HG02623 (cell line): ENCODE measurements at regions not wholly inside any gene's neighbourhood (a gene's known extent, or its start where the extent isn't known, plus 50 kb on each side); places are given as distances from the start of the nearest gene placed in this dataset.

ENCODE experiments used
- ATAC-seq: cut with Tn5 transposase; IDR thresholded peaks from one replicate; pipeline ENCODE4 v1.9.1; 2021; ENCODE audit warnings: moderate library complexity; ENCODE audit not compliant: unreplicated experiment

DNA sequence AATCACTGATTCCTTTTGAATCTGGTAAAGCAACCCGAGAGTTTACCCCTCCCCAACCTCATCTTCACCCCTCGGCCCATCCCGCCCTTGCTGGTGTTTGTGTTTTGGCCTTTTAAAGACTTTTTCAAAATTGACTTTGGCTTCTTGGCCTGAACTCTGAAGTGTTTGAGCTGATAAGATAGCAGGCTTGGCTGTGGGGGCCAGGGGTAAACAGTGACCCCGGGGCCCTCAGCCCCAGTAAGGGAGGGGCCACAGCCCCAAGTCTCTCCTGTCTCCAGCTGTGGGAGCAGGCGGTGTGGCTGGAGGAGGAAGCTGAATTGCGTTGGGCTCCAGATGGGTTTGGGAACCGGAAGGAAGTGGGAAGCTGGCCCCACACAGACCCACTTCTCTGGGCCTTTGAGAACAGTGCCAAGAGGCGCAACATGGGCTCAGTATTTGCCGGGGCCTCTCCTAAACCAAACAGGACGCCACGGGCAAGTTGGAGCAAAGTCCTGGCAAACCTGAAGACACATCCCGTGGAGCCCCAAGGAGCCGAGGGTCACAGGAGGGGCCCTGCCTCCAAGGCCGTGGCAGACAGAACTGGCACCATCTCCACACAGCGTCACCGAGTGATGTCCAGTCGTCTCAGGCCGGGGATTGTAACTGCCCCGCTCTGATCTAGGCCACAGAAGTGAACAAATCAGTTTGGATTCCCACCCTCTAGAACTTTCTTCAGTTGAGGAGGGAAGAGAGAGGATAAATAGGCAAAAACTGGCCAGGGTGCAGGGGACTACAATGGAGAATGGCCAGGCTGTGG, 54.3 kb upstream of the PTPN1 start:
- no peak for ATAC-seq

- no peak for ATAC-seq
Measured at GRCh38 chr20:50456452-50457324, 53.5 kb upstream of the PTPN1 start.

- ATAC-seq = no peak
Measured at GRCh38 chr20:50459124-50459918, 50.9 kb upstream of the PTPN1 start.

GRCh38 chr20:50460115-50460607, 50.0 kb upstream of the PTPN1 start:
- no peak for ATAC-seq
